Upper lobe of left lung (tissue), 4 donors: ENCODE measurements at regions not wholly inside any gene's neighbourhood (a gene's known extent, or its start where the extent isn't known, plus 50 kb on each side); places are given as distances from the start of the nearest gene placed in this dataset.

ENCODE experiments used
- CTCF ChIP-seq, 6 experiments: fragments of 450-650 bp in 4 of 6; fragments of 200-600 bp in 2 of 6; sonication (generic) in 2 of 6; IDR thresholded peaks; one replicate each; pipeline ENCODE4 v1.5.1; 2016 to 2019; ENCODE audit warnings: antibody characterized with exemption in 6 of 6
- EP300 ChIP-seq, 4 donors: sonication (generic); formaldehyde crosslinking; IDR thresholded peaks; one replicate each; pipeline ENCODE4 v1.5.1; 2017; ENCODE audit warnings: antibody characterized with exemption in 4 of 4, control low read depth in 2 of 4
- POLR2A ChIP-seq, 4 donors: fragments of 450-650 bp; IDR thresholded peaks; one replicate each; pipeline ENCODE4 v1.5.1; 2016 to 2017; ENCODE audit warnings: antibody characterized with exemption in 4 of 4, mild to moderate bottlenecking in 2 of 4
- POLR2AphosphoS5 ChIP-seq, 2 donors: sonication (generic); formaldehyde crosslinking; IDR thresholded peaks; one replicate each; pipeline ENCODE4 v1.5.1; 2017; ENCODE audit warnings: antibody characterized with exemption in 2 of 2

- TF ChIP-seq CTCF (IDR thresholded peaks at IDR 0.05) (no peak), POLR2A (IDR thresholded peaks at IDR 0.05) (no peak), EP300 (IDR thresholded peaks at IDR 0.05) (no peak), POLR2AphosphoS5 (IDR thresholded peaks at IDR 0.05) (no peak)
Observed at GRCh38 chr14:89504602-89505313, 87.7 kb upstream of the FOXN3 start.
